T-cell (primary cell): ENCODE measurements at regions not wholly inside any gene's neighbourhood (a gene's known extent, or its start where the extent isn't known, plus 50 kb on each side); places are given as distances from the start of the nearest gene placed in this dataset.

Experiments
- ATAC-seq, 4 experiments: fragments of 200-7000 bp in 3 of 4; fragments of 150-1000 bp in 1 of 4; cut with Tn5 transposase; replicated peaks in 1 of 4; 1 replicate in 3 of 4; 2 replicates in 1 of 4; pipeline ENCODE4 v1.10.0; 2021; ENCODE audit warnings: moderate library complexity in 3 of 4, mild to moderate bottlenecking in 2 of 4, moderate number of reproducible peaks in 1 of 4
- CTCF ChIA-PET, 2 donors: fragments of 300-600 bp; sonication (Branson Sonifier 250); formaldehyde crosslinking; loops; one replicate each; lab custom pipeline; 2022; ENCODE audit warnings: antibody characterized with exemption in 2 of 2; lab: Charles Lee
- POLR2A ChIA-PET, 2 donors: fragments of 300-600 bp; sonication (Branson Sonifier 250); formaldehyde crosslinking; loops; one replicate each; lab custom pipeline; 2022; ENCODE audit warnings: antibody characterized with exemption in 2 of 2; lab: Charles Lee
- DNase-seq, 35 experiments: peaks; one replicate each; pipeline versions ENCODE4 v3.0.0 to v3.0.0-alpha.2; 2013 to 2023
- H3K27ac ChIP-seq: one replicate; pipeline ENCODE4 v1.5.1; 2013; ENCODE audit warnings: low read length
- H3K27me3 ChIP-seq, 2 experiments: replicated peaks in 1 of 2; 1 replicate in 1 of 2; 2 replicates in 1 of 2; pipeline versions ENCODE4 v1.6.1 to v1.7.0; 2013; ENCODE audit warnings: low read length in 1 of 2, mixed read lengths in 1 of 2; ENCODE audit not compliant: control insufficient read depth in 2 of 2, insufficient read depth in 2 of 2; ENCODE audit errors: extremely low read depth in 1 of 2
- H3K36me3 ChIP-seq, 2 donors: 1 replicate in 1 of 2; 2 replicates in 1 of 2; pipeline versions ENCODE4 v1.6.1 to v1.7.0; 2013; ENCODE audit warnings: low read length in 1 of 2; ENCODE audit not compliant: control insufficient read depth in 2 of 2, insufficient read depth in 1 of 2; ENCODE audit errors: extremely low read depth in 1 of 2
- H3K4me1 ChIP-seq, 2 experiments: 1 replicate in 1 of 2; 2 replicates in 1 of 2; pipeline versions ENCODE4 v1.6.1 to v1.7.0; 2013; ENCODE audit warnings: low read length in 2 of 2, mixed read lengths in 1 of 2; ENCODE audit not compliant: insufficient read depth in 2 of 2, control insufficient read depth in 1 of 2; ENCODE audit errors: extremely low read depth in 1 of 2
- H3K4me3 ChIP-seq, 2 donors: 1 replicate in 1 of 2; 2 replicates in 1 of 2; pipeline versions ENCODE4 v1.5.1 to v1.7.0; 2013; ENCODE audit warnings: mild to moderate bottlenecking in 2 of 2, low read length in 1 of 2, moderate library complexity in 1 of 2; ENCODE audit not compliant: control insufficient read depth in 1 of 2; ENCODE audit errors: extremely low read depth in 1 of 2
- H3K9me3 ChIP-seq: 2 replicates; pipeline ENCODE4 v1.7.0; 2013
- H3K27ac Mint-ChIP-seq, 2 donors: one replicate each; pipeline ENCODE4 v1.8.0; 2020 to 2021; ENCODE audit warnings: mild to moderate bottlenecking in 2 of 2, mixed read lengths in 2 of 2
- H3K27me3 Mint-ChIP-seq, 2 donors: one replicate each; pipeline ENCODE4 v1.8.0; 2021 to 2022; ENCODE audit warnings: mixed read lengths in 2 of 2
- H3K36me3 Mint-ChIP-seq: one replicate; pipeline ENCODE4 v1.8.0; 2021; ENCODE audit warnings: mixed read lengths
- H3K4me1 Mint-ChIP-seq, 3 donors: one replicate each; pipeline ENCODE4 v1.8.0; 2020 to 2022; ENCODE audit warnings: mixed read lengths in 3 of 3, mild to moderate bottlenecking in 1 of 3
- H3K4me3 Mint-ChIP-seq, 3 donors: one replicate each; pipeline ENCODE4 v1.8.0; 2020 to 2022; ENCODE audit warnings: mild to moderate bottlenecking in 3 of 3, mixed read lengths in 3 of 3, moderate library complexity in 3 of 3
- H3K9me3 Mint-ChIP-seq, 3 donors: one replicate each; pipeline ENCODE4 v1.8.0; 2020 to 2022; ENCODE audit warnings: mixed read lengths in 3 of 3
- WGBS: methylation state at CpG from one replicate; pipeline ENCODE4 v1.1.5; 2013; ENCODE audit warnings: missing lambda C conversion rate; ENCODE audit not compliant: insufficient coverage; 5-methylcytosine and 5-hydroxymethylcytosine counted together

DNA sequence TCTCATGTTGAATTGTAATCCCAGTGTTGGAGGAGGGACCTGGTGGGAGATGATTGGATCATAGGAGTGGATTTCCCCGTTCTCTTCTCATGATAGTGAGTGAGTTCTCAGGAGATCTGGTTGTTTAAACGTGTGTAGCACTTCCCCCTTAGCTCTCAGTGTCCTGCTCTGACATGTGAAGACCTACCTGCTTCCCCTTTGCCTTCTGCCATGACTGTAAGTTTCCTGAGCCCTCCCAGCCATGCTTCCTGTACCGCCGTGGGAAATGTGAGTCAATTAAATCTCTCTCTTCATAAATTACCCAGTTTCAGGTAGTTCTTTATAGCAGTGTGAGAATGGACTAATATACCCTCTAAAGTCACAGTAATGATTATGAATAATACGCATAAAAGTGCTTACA is 248.4 kb upstream of the LRRC7 start:
- WGBS: no CpG with 5 or more reads among the region's 5 CpGs
- Histone ChIP-seq H3K27me3 (no peaks in the 10 kb centered on the region), H3K9me3 (no peaks in the 10 kb centered on the region), H3K27ac (no peak overlapping the region), H3K4me1 (no peaks in the 10 kb centered on the region), H3K4me3 (no peak overlapping the region), H3K36me3 (no peaks in the 10 kb centered on the region)
- no peak for ATAC-seq
- ChIA-PET POLR2A (no interaction called here), CTCF (no interaction called here)
- no peak overlapping the region for H3K4me3 Mint-ChIP-seq
- H3K27ac Mint-ChIP-seq: no peak overlapping the region
- no peaks in the 10 kb centered on the region for H3K36me3 Mint-ChIP-seq
- DNase-seq: no peak
- H3K9me3 Mint-ChIP-seq: peaks cover 6 to 13% (median 9%) of the 10 kb centered on the region in 3 donors
- peaks cover 0 to 1% of the 10 kb centered on the region in 2 donors for H3K27me3 Mint-ChIP-seq
- H3K4me1 Mint-ChIP-seq: peaks cover 0 to 4% (median 0%) of the 10 kb centered on the region in 3 donors

DNA sequence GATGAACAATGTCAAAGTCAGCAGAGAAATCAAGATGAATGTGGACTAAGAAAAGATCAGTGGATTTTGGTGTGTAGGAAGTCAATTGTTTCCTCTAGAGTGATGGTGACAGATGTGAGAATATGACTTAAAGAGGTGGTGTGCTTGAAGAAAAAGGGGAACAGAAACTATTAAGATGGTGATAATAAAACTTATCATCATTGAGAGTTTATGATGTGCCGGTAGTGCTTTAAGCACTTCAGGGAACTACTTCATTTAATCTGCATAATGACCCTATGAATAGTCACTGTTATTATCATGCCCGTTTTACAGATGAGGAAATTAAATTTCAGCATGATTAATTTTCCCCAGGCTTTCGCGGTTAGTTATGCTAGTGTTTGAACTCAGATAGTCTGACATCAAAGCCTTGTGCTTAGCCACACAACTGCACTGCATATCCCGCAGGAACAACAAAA is 246.9 kb upstream of the LRRC7 start:
- no peak for ATAC-seq
- Histone ChIP-seq H3K36me3 (no peaks in the 10 kb centered on the region), H3K27me3 (no peaks in the 10 kb centered on the region), H3K4me1 (no peaks in the 10 kb centered on the region), H3K27ac (no peak overlapping the region), H3K4me3 (no peak overlapping the region), H3K9me3 (no peaks in the 10 kb centered on the region)
- DNase-seq: no peak
- H3K4me3 Mint-ChIP-seq: no peak overlapping the region
- 20% methylated on average over 1 of the region's 5 CpGs for WGBS
- H3K27ac Mint-ChIP-seq: no peak overlapping the region
- CTCF ChIA-PET: no interaction called here
- peaks cover 0 to 1% of the 10 kb centered on the region in 2 donors for H3K27me3 Mint-ChIP-seq
- POLR2A ChIA-PET: no interaction called here
- no peaks in the 10 kb centered on the region for H3K36me3 Mint-ChIP-seq
- H3K4me1 Mint-ChIP-seq: peaks cover 0 to 4% (median 0%) of the 10 kb centered on the region in 3 donors
- peaks cover 3 to 7% (median 6%) of the 10 kb centered on the region in 3 donors for H3K9me3 Mint-ChIP-seq

- no peak overlapping the region for H3K27ac ChIP-seq
- Mint-ChIP-seq H3K4me3 (no peak overlapping the region), H3K4me1 (peaks cover 0 to 4% (median 0%) of the 10 kb centered on the region in 3 donors), H3K27me3 (no peaks in the 10 kb centered on the region), H3K27ac (no peak overlapping the region), H3K36me3 (no peaks in the 10 kb centered on the region), H3K9me3 (peaks cover 0 to 6% (median 4%) of the 10 kb centered on the region in 3 donors)
- no peaks in the 10 kb centered on the region for H3K36me3 ChIP-seq
- DNase-seq (no peak), ATAC-seq (no peak)
- CTCF ChIA-PET: no interaction called here
- H3K27me3 ChIP-seq: no peaks in the 10 kb centered on the region
- POLR2A ChIA-PET: no interaction called here
- H3K9me3 ChIP-seq: no peaks in the 10 kb centered on the region
- H3K4me1 ChIP-seq: no peaks in the 10 kb centered on the region
- WGBS: no CpG with 5 or more reads among the region's 1 CpG
- no peak overlapping the region for H3K4me3 ChIP-seq
Measured at GRCh38 chr1:69321311-69321710, 246.4 kb upstream of the LRRC7 start.

DNA sequence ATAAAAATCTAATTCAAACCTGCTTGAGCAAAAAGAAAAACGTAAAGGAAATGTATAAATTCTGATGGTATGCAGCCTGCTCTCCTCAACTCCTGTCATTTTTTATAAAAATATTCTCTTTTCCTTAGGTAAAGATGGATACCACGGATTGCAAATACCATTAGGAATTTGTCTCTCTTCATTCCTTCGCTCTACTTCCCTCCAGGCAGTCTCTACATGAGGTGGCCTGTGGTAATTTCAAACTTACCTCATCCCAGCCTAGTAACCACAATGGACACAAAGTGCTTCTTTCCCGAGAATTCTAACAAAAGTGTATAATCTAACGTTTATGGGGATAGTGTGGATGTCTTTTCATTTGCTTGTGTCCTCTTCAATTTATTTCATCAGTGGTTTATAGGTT is 239.5 kb upstream of the LRRC7 start:
- no peak overlapping the region for H3K4me3 Mint-ChIP-seq
- Histone ChIP-seq H3K27me3 (no peaks in the 10 kb centered on the region), H3K36me3 (no peaks in the 10 kb centered on the region), H3K4me3 (no peak overlapping the region), H3K4me1 (no peaks in the 10 kb centered on the region), H3K9me3 (no peaks in the 10 kb centered on the region), H3K27ac (no peak overlapping the region)
- no peak for ATAC-seq
- WGBS: no CpG with 5 or more reads among the region's 5 CpGs
- no peaks in the 10 kb centered on the region for H3K27me3 Mint-ChIP-seq
- no peaks in the 10 kb centered on the region for H3K36me3 Mint-ChIP-seq
- H3K4me1 Mint-ChIP-seq: no peaks in the 10 kb centered on the region
- peaks cover 4 to 17% (median 14%) of the 10 kb centered on the region in 3 donors for H3K9me3 Mint-ChIP-seq
- no peak for DNase-seq
- ChIA-PET POLR2A (no interaction called here), CTCF (no interaction called here)
- no peak overlapping the region for H3K27ac Mint-ChIP-seq

- ChIA-PET CTCF (no interaction called here), POLR2A (no interaction called here)
- whole genome bisulfite sequencing: 100% methylated on average over 1 of the region's 2 CpGs
- no peak overlapping the region for H3K4me3 Mint-ChIP-seq
- ATAC-seq (no peak), DNase-seq (no peak)
- Histone ChIP-seq H3K27ac (no peak overlapping the region), H3K4me3 (no peak overlapping the region), H3K4me1 (no peaks in the 10 kb centered on the region), H3K27me3 (no peaks in the 10 kb centered on the region), H3K9me3 (no peaks in the 10 kb centered on the region), H3K36me3 (no peaks in the 10 kb centered on the region)
- H3K27ac Mint-ChIP-seq: no peak overlapping the region
- peaks cover 3 to 13% (median 5%) of the 10 kb centered on the region in 3 donors for H3K9me3 Mint-ChIP-seq
- no peaks in the 10 kb centered on the region for H3K27me3 Mint-ChIP-seq
- H3K36me3 Mint-ChIP-seq: no peaks in the 10 kb centered on the region
- H3K4me1 Mint-ChIP-seq: no peaks in the 10 kb centered on the region
Measured at GRCh38 chr1:69363236-69363635, 204.5 kb upstream of the LRRC7 start.

- H3K4me3 Mint-ChIP-seq: no peak overlapping the region
- H3K27me3 Mint-ChIP-seq: no peaks in the 10 kb centered on the region
- Histone ChIP-seq H3K4me3 (no peak overlapping the region), H3K27ac (no peak overlapping the region), H3K27me3 (no peaks in the 10 kb centered on the region), H3K36me3 (no peaks in the 10 kb centered on the region), H3K4me1 (no peaks in the 10 kb centered on the region), H3K9me3 (no peaks in the 10 kb centered on the region)
- no peaks in the 10 kb centered on the region for H3K4me1 Mint-ChIP-seq
- ChIA-PET POLR2A (no interaction called here), CTCF (no interaction called here)
- no peak overlapping the region for H3K27ac Mint-ChIP-seq
- WGBS: 77% methylated on average over 4 of the region's 4 CpGs
- DNase-seq (no peak), ATAC-seq (no peak)
- no peaks in the 10 kb centered on the region for H3K36me3 Mint-ChIP-seq
- H3K9me3 Mint-ChIP-seq: peaks cover 0 to 25% (median 16%) of the 10 kb centered on the region in 3 donors
Measured at GRCh38 chr1:69373520-69373919, 194.2 kb upstream of the LRRC7 start.

- H3K27me3 Mint-ChIP-seq: no peaks in the 10 kb centered on the region
Measured at GRCh38 chr1:69376408-69376807, 191.3 kb upstream of the LRRC7 start.

More at GRCh38 chr1:69376408-69376807, 191.3 kb upstream of the LRRC7 start:
- no peaks in the 10 kb centered on the region for H3K9me3 ChIP-seq
- H3K36me3 ChIP-seq: no peaks in the 10 kb centered on the region
- DNase-seq (no peak), ATAC-seq (no peak)
- no peaks in the 10 kb centered on the region for H3K4me1 ChIP-seq
- ChIA-PET POLR2A (no interaction called here), CTCF (no interaction called here)
- H3K4me1 Mint-ChIP-seq: no peaks in the 10 kb centered on the region
- H3K27me3 ChIP-seq: no peaks in the 10 kb centered on the region
- no peak overlapping the region for H3K4me3 ChIP-seq
- no CpG with 5 or more reads among the region's 1 CpG for WGBS
- peaks cover 10 to 20% (median 10%) of the 10 kb centered on the region in 3 donors for H3K9me3 Mint-ChIP-seq
- H3K27ac Mint-ChIP-seq: no peak overlapping the region
- H3K4me3 Mint-ChIP-seq: no peak overlapping the region
- H3K27ac ChIP-seq: no peak overlapping the region
- H3K36me3 Mint-ChIP-seq: no peaks in the 10 kb centered on the region
